OCI-LY7 (cell line): ENCODE measurements at regions not wholly inside any gene's neighbourhood (a gene's known extent, or its start where the extent isn't known, plus 50 kb on each side); places are given as distances from the start of the nearest gene placed in this dataset.

ENCODE experiments used
- BruUV-seq: library from RNA; stranded (reverse); fragments of 400-500 nt; replicated peaks from 2 replicates; lab custom pipeline; 2021; lab: Mats Ljungman, UMichigan
- CTCF ChIA-PET: fragments of 300-600 bp; sonication (Branson Sonifier 250); formaldehyde crosslinking; loops from one replicate; lab custom pipeline; 2022; ENCODE audit warnings: antibody characterized with exemption; ENCODE audit not compliant: unreplicated experiment; lab: Charles Lee
- POLR2A ChIA-PET: fragments of 300-600 bp; sonication (Branson Sonifier 250); formaldehyde crosslinking; loops from one replicate; lab custom pipeline; 2022; ENCODE audit warnings: antibody characterized with exemption; lab: Charles Lee
- DNase-seq: peaks from one replicate; pipeline ENCODE4 v3.0.0-alpha.2; 2015; ENCODE audit warnings: low spot score
- H2AFZ ChIP-seq: fragments of 200-600 bp; sonication (generic), shearing (Covaris generic); 2 replicates; pipeline ENCODE4 v1.6.1; 2014; ENCODE audit warnings: mild to moderate bottlenecking, antibody characterized with exemption, low read length, moderate library complexity
- H3K27ac ChIP-seq: fragments of 200-600 bp; sonication (generic); 2 replicates; pipeline ENCODE4 v1.5.1; 2014; ENCODE audit warnings: mixed run types, low read depth, mild to moderate bottlenecking, moderate library complexity, low read length, inconsistent platforms; ENCODE audit not compliant: poor library complexity, severe bottlenecking
- H3K36me3 ChIP-seq: fragments of 200-600 bp; sonication (generic); 2 replicates; pipeline ENCODE4 v1.6.1; 2014; ENCODE audit warnings: mild to moderate bottlenecking, antibody characterized with exemption, low read length, moderate library complexity, mixed read lengths; ENCODE audit not compliant: insufficient read depth
- H3K4me1 ChIP-seq: fragments of 200-600 bp; sonication (generic); 2 replicates; pipeline ENCODE4 v1.5.1; 2014; ENCODE audit warnings: mild to moderate bottlenecking, low read length; ENCODE audit not compliant: insufficient read depth, poor library complexity, severe bottlenecking
- H3K4me2 ChIP-seq: fragments of 200-600 bp; sonication (generic); 2 replicates; pipeline ENCODE4 v1.6.1; 2014; ENCODE audit warnings: mild to moderate bottlenecking, low read length
- H3K4me3 ChIP-seq: fragments of 200-600 bp; sonication (generic); 2 replicates; pipeline ENCODE4 v1.5.1; 2014; ENCODE audit warnings: mild to moderate bottlenecking, low read depth, low read length; ENCODE audit not compliant: poor library complexity, severe bottlenecking
- H3K79me2 ChIP-seq: fragments of 200-600 bp; sonication (generic); 2 replicates; pipeline ENCODE4 v1.6.1; 2016; ENCODE audit warnings: low read depth, mild to moderate bottlenecking, low read length, moderate library complexity, mixed read lengths; ENCODE audit not compliant: insufficient read depth
- H3K9me2 ChIP-seq: fragments of 200-600 bp; sonication (generic); 2 replicates; pipeline ENCODE4 v1.6.1; 2016; ENCODE audit warnings: mild to moderate bottlenecking, low read length, mixed read lengths; ENCODE audit not compliant: insufficient read depth
- H3K9me3 ChIP-seq: fragments of 200-600 bp; sonication (generic); 2 replicates; pipeline ENCODE4 v1.6.1; 2014; ENCODE audit warnings: mild to moderate bottlenecking, mixed run types, low read length, mixed read lengths
- H4K20me1 ChIP-seq: fragments of 200-600 bp; sonication (generic); 2 replicates; pipeline ENCODE4 v1.6.1; 2014; ENCODE audit warnings: mild to moderate bottlenecking, antibody characterized with exemption, low read length, moderate library complexity, mixed read lengths; ENCODE audit not compliant: insufficient read depth
- CTCF ChIP-seq: fragments of 200-600 bp; sonication (generic); conservative IDR thresholded peaks from 2 replicates; pipeline ENCODE4 v1.5.1; 2014; ENCODE audit warnings: mild to moderate bottlenecking, antibody characterized with exemption, low read length, moderate library complexity, mixed read lengths
- EZH2phosphoT487 ChIP-seq: fragments of 200-600 bp; sonication (generic); IDR thresholded peaks from 2 replicates; pipeline ENCODE4 v1.6.1; 2018; ENCODE audit warnings: low read depth, borderline replicate concordance, mild to moderate bottlenecking, mixed run types, antibody characterized with exemption, low read length, moderate library complexity, mixed read lengths
- intact Hi-C: fragments of 100-400 bp; cut with micrococcal nuclease; formaldehyde crosslinking; loops from one replicate; pipeline ENCODE4 v1.10.0; 2022; ENCODE audit not compliant: unreplicated experiment

- Histone ChIP-seq H3K27ac (no peak overlapping the region), H3K36me3 (no peaks in the 10 kb centered on the region), H3K9me2 (no peaks in the 10 kb centered on the region), H3K9me3 (no peaks in the 10 kb centered on the region), H4K20me1 (no peaks in the 10 kb centered on the region), H3K4me2 (no peak overlapping the region), H3K4me3 (no peak overlapping the region), H3K79me2 (no peaks in the 10 kb centered on the region), H2AFZ (no peak overlapping the region), H3K4me1 (no peaks in the 10 kb centered on the region)
- DNase-seq = no peak
- ChIA-PET POLR2A (no interaction called here), CTCF (no interaction called here)
- intact Hi-C loops = no loop called here
- TF ChIP-seq CTCF (0 out of 2 replicates have a peak, but pooled peaks have one; percentile 10), EZH2phosphoT487 (no peak)
- no TSS peak for BruUV-seq
Measured at GRCh38 chr1:69175053-69175452, 392.7 kb upstream of the LRRC7 start.

GRCh38 chr1:69180358-69180757 lies 387.4 kb upstream of the LRRC7 start:
- ChIA-PET POLR2A (interaction anchor here (0.7 kb wide), 1 partner anchor 524 kb away, joined by 3 read pairs; no protein-coding TSS in a partner anchor), CTCF (no interaction called here)
- H2AFZ ChIP-seq = no peak overlapping the region
- H3K36me3 ChIP-seq = no peaks in the 10 kb centered on the region
- no peaks in the 10 kb centered on the region for H3K4me1 ChIP-seq
- no peak overlapping the region for H3K4me2 ChIP-seq
- no peak overlapping the region for H3K27ac ChIP-seq
- no peak for DNase-seq
- H3K4me3 ChIP-seq = no peak overlapping the region
- no peaks in the 10 kb centered on the region for H4K20me1 ChIP-seq
- no TSS peak for BruUV-seq
- H3K9me3 ChIP-seq = no peaks in the 10 kb centered on the region
- no peaks in the 10 kb centered on the region for H3K79me2 ChIP-seq
- TF ChIP-seq CTCF (no peak), EZH2phosphoT487 (no peak)
- no peaks in the 10 kb centered on the region for H3K9me2 ChIP-seq
- intact Hi-C loops = no loop called here

- no peak for DNase-seq
- no peaks in the 10 kb centered on the region for H3K79me2 ChIP-seq
- no peak overlapping the region for H2AFZ ChIP-seq
- H3K4me2 ChIP-seq = no peak overlapping the region
- TF ChIP-seq EZH2phosphoT487 (no peak), CTCF (no peak)
- H3K36me3 ChIP-seq = no peaks in the 10 kb centered on the region
- H4K20me1 ChIP-seq = no peaks in the 10 kb centered on the region
- CTCF ChIA-PET = no interaction called here
- no peaks in the 10 kb centered on the region for H3K4me1 ChIP-seq
- H3K4me3 ChIP-seq = no peak overlapping the region
- no peaks in the 10 kb centered on the region for H3K9me2 ChIP-seq
- no TSS peak for BruUV-seq
- H3K9me3 ChIP-seq = no peaks in the 10 kb centered on the region
- H3K27ac ChIP-seq = no peak overlapping the region
- POLR2A ChIA-PET = interaction anchor here (0.7 kb wide), 1 partner anchor 799 kb away, joined by 3 read pairs; no protein-coding TSS in a partner anchor
- intact Hi-C loops = no loop called here
Measured at GRCh38 chr1:69185378-69185777, 382.3 kb upstream of the LRRC7 start.
